Left lung (tissue), 4 donors: ENCODE measurements at regions not wholly inside any gene's neighbourhood (a gene's known extent, or its start where the extent isn't known, plus 50 kb on each side); places are given as distances from the start of the nearest gene placed in this dataset.

Source experiments
- ATAC-seq: fragments of 200-7000 bp; cut with Tn5 transposase; one replicate; pipeline ENCODE4 v1.9.1; 2020; ENCODE audit warnings: moderate library complexity
- DNase-seq, 4 donors: peaks; one replicate each; pipeline ENCODE4 v3.0.0-alpha.2; 2013 to 2020
- H3K27ac ChIP-seq, 2 donors: fragments of 200-600 bp; sonication (generic) in 1 of 2; one replicate each; pipeline versions ENCODE4 v1.5.0 to v1.8.0; 2020 to 2021
- H3K27me3 ChIP-seq, 2 donors: fragments of 200-600 bp; sonication (generic) in 1 of 2; one replicate each; pipeline versions ENCODE4 v1.5.0 to v1.8.0; 2020 to 2021
- H3K36me3 ChIP-seq, 2 donors: fragments of 200-600 bp; sonication (generic) in 1 of 2; one replicate each; pipeline versions ENCODE4 v1.5.0 to v1.8.0; 2020 to 2021
- H3K4me1 ChIP-seq, 2 donors: fragments of 200-600 bp; one replicate each; pipeline ENCODE4 v1.8.0; 2021
- H3K4me3 ChIP-seq, 2 donors: fragments of 200-600 bp; sonication (generic) in 1 of 2; one replicate each; pipeline versions ENCODE4 v1.5.0 to v1.8.0; 2020 to 2021; ENCODE audit warnings: mild to moderate bottlenecking in 1 of 2
- H3K9me3 ChIP-seq, 2 donors: fragments of 200-600 bp; sonication (generic) in 1 of 2; one replicate each; pipeline versions ENCODE4 v1.5.0 to v1.8.0; 2020 to 2021
- intact Hi-C, 2 donors: fragments of 100-400 bp; cut with DNase I; formaldehyde crosslinking; loops; one replicate each; pipeline versions ENCODE4 v1.11.2 to v1.14.2; 2022
- TF ChIP-seq, protein P1 (sequence below), 2 donors: fragments of 200-600 bp; sonication (generic) in 1 of 2; IDR thresholded peaks; one replicate each; pipeline versions ENCODE4 v1.5.0 to v1.8.0; 2021; ENCODE audit warnings: antibody characterized with exemption in 2 of 2
- donor health status: DM: no; HTN: yes; CAD: no.
- donor health status: DM: no; HTN: no; CAD: no.

DNA sequence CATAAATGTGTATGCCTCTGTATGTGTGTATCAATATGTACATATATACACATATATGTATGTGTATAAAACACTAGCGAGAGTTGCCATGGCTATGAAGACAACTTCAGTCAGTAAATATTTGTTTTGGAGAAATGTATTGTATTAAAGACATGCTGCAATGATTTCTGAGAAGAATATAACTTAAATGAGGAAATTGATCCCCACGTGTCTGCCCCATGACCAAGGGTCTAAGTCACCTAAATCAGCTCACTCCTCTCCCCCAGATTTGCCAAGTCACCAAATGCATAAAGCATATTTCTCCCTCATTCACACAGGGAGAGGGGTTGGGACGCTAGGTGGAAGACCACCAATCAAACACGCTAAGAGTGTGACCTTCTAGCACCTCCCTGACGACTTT, 58.3 kb upstream of the LYST start:
- Histone ChIP-seq H3K4me3 (no peak overlapping the region), H3K36me3 (no peaks in the 10 kb centered on the region), H3K27ac (no peak overlapping the region), H3K4me1 (peaks cover 0 to 16% of the 10 kb centered on the region in 2 donors), H3K9me3 (no peaks in the 10 kb centered on the region), H3K27me3 (no peaks in the 10 kb centered on the region)
- TF ChIP-seq, protein P1, sequence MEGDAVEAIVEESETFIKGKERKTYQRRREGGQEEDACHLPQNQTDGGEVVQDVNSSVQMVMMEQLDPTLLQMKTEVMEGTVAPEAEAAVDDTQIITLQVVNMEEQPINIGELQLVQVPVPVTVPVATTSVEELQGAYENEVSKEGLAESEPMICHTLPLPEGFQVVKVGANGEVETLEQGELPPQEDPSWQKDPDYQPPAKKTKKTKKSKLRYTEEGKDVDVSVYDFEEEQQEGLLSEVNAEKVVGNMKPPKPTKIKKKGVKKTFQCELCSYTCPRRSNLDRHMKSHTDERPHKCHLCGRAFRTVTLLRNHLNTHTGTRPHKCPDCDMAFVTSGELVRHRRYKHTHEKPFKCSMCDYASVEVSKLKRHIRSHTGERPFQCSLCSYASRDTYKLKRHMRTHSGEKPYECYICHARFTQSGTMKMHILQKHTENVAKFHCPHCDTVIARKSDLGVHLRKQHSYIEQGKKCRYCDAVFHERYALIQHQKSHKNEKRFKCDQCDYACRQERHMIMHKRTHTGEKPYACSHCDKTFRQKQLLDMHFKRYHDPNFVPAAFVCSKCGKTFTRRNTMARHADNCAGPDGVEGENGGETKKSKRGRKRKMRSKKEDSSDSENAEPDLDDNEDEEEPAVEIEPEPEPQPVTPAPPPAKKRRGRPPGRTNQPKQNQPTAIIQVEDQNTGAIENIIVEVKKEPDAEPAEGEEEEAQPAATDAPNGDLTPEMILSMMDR (IDR thresholded peaks at IDR 0.05): no peak
- intact Hi-C loops: no loop called here
- ATAC-seq (no peak), DNase-seq (no peak)

DNA sequence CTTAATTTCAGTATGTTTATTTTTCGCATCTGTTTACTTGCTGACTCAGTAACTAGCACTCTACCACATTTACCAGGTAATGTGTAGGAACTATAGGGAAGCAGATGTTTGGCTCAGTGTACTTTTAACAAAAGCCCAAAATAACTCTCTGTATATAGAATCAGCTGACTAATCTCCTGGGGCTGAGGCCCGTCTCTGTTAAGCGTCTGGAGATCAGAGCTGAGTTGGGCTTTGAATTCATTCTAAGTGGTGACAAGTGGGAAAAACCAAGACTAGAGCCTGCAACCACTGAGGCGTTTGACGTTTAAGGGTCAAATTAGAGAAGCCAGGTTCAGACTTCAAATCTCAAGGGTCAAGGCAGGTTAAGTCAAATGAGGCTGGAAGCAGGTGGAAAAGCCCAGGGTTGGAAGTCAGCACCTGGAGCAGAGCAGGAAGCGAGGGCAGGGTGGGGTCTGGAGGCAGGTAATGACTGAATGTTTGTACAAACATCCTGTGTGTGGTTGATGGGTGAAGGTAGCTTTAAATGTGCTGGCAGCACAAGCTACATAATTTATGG, 56.8 kb upstream of the LYST start:
- intact Hi-C loops: no loop called here
- no peaks in the 10 kb centered on the region for H3K27me3 ChIP-seq
- H3K4me3 ChIP-seq: no peak overlapping the region
- TF ChIP-seq, protein P1 (IDR thresholded peaks at IDR 0.05): no peak
- H3K4me1 ChIP-seq: peaks cover 0 to 30% of the 10 kb centered on the region in 2 donors
- ATAC-seq: peak; percentile 28
- no peak for DNase-seq
- no peaks in the 10 kb centered on the region for H3K36me3 ChIP-seq
- no peaks in the 10 kb centered on the region for H3K9me3 ChIP-seq
- H3K27ac ChIP-seq: no peak overlapping the region

DNA sequence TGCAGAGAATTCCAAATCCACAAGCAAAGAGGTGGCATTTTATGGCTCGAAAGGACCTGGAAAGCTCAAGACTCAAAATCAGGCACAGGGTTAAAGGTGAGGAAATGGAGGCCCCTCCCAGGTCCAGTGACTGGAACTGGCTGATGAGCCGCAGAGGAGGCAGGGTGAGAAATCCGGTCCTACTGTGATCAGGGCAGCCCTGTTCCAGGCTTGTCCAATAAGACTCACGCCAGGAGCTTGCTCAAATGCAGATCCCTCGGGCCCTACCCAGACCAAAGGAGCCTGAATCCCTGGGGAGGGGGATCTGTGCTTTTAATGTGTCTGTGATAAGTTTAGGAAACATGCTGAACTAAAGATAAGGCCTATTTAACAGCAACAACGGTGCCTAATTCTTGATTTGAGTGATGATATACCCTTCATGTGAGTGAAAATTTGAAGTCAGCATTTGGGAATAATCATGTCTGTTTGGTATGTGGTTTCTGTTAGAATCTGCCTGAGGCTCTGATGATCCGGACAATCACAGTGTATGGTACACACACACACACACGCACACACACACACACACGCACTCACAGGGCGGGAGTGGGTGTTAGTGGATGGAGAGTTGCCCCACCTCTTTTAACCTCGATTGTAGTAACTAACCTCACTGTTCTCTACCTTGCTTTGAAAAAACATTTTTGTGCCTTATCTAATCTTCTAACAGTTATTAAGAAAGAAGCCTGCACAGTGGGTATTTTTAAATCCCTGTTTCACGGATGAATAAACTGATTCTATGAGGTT, 54.1 kb upstream of the LYST start:
- ATAC-seq (no peak), DNase-seq (no peak)
- intact Hi-C loops: no loop called here
- Histone ChIP-seq H3K36me3 (no peaks in the 10 kb centered on the region), H3K27ac (peak overlapping the region; percentile 33 to 54), H3K27me3 (no peaks in the 10 kb centered on the region), H3K4me3 (no peak overlapping the region), H3K4me1 (peaks cover 6 to 55% of the 10 kb centered on the region in 2 donors), H3K9me3 (no peaks in the 10 kb centered on the region)
- TF ChIP-seq, protein P1 (IDR thresholded peaks at IDR 0.05): no peak

GRCh38 chr1:235919833-235920441, 53.2 kb upstream of the LYST start:
- Histone ChIP-seq H3K4me1 (peaks cover 6 to 62% of the 10 kb centered on the region in 2 donors), H3K4me3 (no peak overlapping the region), H3K9me3 (no peaks in the 10 kb centered on the region), H3K36me3 (no peaks in the 10 kb centered on the region), H3K27me3 (no peaks in the 10 kb centered on the region), H3K27ac (peak overlapping the region; percentile 33 to 54)
- DNase-seq (no peak), ATAC-seq (peak; percentile 46)
- intact Hi-C loops: no loop called here
- TF ChIP-seq, protein P1 (IDR thresholded peaks at IDR 0.05): no peak

GRCh38 chr1:235919127-235919832, 52.6 kb upstream of the LYST start:
- TF ChIP-seq, protein P1 (IDR thresholded peaks at IDR 0.05): no peak
- peaks cover 6 to 62% of the 10 kb centered on the region in 2 donors for H3K4me1 ChIP-seq
- H3K27me3 ChIP-seq: no peaks in the 10 kb centered on the region
- DNase-seq (no peak), ATAC-seq (peak; percentile 16)
- H3K4me3 ChIP-seq: no peak overlapping the region
- H3K27ac ChIP-seq: peak overlapping the region; percentile 33 to 39
- intact Hi-C loops: no loop called here
- no peaks in the 10 kb centered on the region for H3K9me3 ChIP-seq
- H3K36me3 ChIP-seq: no peaks in the 10 kb centered on the region
